ENCODE measurements at regions not wholly inside any gene's neighbourhood (a gene's known extent, or its start where the extent isn't known, plus 50 kb on each side); places are given as distances from the start of the nearest gene placed in this dataset.

GRCh38 chr7:115078851-115079250, 157.0 kb downstream of the MDFIC start:
- no peak for DNase-seq
- Histone ChIP-seq H3K4me3 (ENCODE audit: insufficient read depth, low read depth, low read length) (no peak overlapping the region), H3K36me3 (replicated peaks; ENCODE audit: control insufficient read depth, insufficient read depth, low read length) (no peaks in the 10 kb centered on the region), H3K27me3 (ENCODE audit: control insufficient read depth, insufficient read depth, low read length) (no peaks in the 10 kb centered on the region)

GRCh38 chr7:115078386-115078785, 156.5 kb downstream of the MDFIC start:
- DNase-seq = no peak
- H3K4me3 ChIP-seq (ENCODE audit: insufficient read depth, low read depth, low read length) = no peak overlapping the region
- H3K27me3 ChIP-seq (ENCODE audit: control insufficient read depth, insufficient read depth, low read length) = no peaks in the 10 kb centered on the region
- no peaks in the 10 kb centered on the region for H3K36me3 ChIP-seq (replicated peaks; ENCODE audit: control insufficient read depth, insufficient read depth, low read length)

GRCh38 chr7:115070311-115070710, 148.4 kb downstream of the MDFIC start:
- H3K4me3 ChIP-seq (ENCODE audit: insufficient read depth, low read depth, low read length) = no peak overlapping the region
- H3K27me3 ChIP-seq (ENCODE audit: control insufficient read depth, insufficient read depth, low read length) = no peaks in the 10 kb centered on the region
- H3K36me3 ChIP-seq (replicated peaks; ENCODE audit: control insufficient read depth, insufficient read depth, low read length) = no peaks in the 10 kb centered on the region
- DNase-seq = no peak

All from H7 (cell line).